HG03575 (cell line): ENCODE measurements at regions not wholly inside any gene's neighbourhood (a gene's known extent, or its start where the extent isn't known, plus 50 kb on each side); places are given as distances from the start of the nearest gene placed in this dataset.
"Not testable (repeated sequence)": the region's sequence is repeated elsewhere in the genome, so short reads cannot be mapped to it uniquely, and the experiment has no call there.

Experiments used
- ATAC-seq: cut with Tn5 transposase; IDR thresholded peaks from one replicate; pipeline ENCODE4 v1.9.1; 2021; ENCODE audit not compliant: unreplicated experiment, insufficient number of reproducible peaks, low FRiP score; ENCODE audit errors: extremely low read depth

DNA sequence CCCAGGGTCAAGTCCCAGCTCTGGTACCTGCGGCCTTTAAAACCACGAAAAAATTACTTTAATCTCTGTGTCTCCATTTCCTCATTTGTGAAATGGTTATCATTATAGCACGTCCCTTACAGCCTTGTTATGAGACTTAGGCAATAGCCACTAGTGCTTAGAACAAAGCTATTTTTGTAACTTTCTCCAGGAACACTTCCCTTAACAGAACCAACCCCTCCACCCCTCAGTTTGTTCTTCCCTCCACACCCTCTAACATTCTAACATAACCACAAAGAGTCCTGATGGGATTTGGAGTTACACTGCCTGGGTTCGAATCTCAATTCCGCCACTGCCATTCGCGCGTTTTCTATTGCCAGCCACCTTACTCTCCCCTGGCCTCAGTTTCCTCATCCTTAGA lies 2777.4 kb upstream of the TPTE start:
- ATAC-seq, result not testable (repeated sequence)

- peak; percentile 82 for ATAC-seq
These were observed 2776.8 kb upstream of the TPTE start for GRCh38 chr21:7744406-7745099.

DNA sequence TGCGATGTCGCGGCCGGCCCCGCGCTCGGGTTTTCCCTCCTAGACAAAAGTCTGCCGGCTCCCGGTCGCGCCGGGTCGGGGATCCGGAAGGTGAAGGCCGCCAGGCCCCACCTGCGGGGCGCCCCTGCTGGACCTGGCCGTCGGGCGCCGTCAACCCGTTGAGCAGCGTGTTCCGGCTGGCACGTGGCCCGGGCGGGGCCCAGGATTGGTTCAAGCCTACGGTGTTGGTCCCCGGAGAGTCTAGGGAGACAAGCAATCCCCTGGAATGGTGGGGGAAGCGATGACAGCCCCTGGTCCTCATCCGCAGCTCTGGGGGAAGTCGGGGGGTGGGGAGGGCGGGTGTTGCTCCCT lies 2776.3 kb upstream of the TPTE start:
- peak; percentile 29 for ATAC-seq

- ATAC-seq, result not testable (repeated sequence)
These were observed 2773.4 kb upstream of the TPTE start for GRCh38 chr21:7747964-7748363.

GRCh38 chr21:7752611-7753010 lies 2768.8 kb upstream of the TPTE start:
- ATAC-seq, result not testable (repeated sequence)

DNA sequence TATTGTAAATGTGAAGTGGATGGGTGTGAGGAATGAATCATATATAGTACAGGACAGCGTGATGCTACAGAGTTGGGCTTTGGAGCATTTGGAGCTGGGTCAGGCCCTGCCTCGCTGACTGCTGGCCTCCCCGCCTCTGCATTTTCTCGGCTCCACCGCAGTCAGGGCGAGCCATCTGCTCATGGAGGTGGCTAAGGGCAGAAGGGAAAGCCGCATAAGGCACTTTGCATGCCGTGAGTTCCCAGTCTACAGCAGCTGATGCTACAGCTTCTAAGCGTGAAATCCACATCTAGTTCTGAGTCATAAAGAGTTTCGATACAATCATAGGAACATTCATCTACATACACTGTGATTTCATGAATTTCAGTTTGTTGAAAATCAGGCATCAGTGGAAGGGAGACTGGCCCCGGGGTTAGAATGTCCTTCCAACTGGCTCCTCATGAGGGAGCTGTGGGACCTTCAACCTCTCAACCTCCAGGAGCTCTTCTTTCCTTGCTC lies 2768.0 kb upstream of the TPTE start:
- peak; percentile 70 for ATAC-seq

GRCh38 chr21:7769985-7770384 lies 2751.4 kb upstream of the TPTE start:
- not testable (repeated sequence) for ATAC-seq

DNA sequence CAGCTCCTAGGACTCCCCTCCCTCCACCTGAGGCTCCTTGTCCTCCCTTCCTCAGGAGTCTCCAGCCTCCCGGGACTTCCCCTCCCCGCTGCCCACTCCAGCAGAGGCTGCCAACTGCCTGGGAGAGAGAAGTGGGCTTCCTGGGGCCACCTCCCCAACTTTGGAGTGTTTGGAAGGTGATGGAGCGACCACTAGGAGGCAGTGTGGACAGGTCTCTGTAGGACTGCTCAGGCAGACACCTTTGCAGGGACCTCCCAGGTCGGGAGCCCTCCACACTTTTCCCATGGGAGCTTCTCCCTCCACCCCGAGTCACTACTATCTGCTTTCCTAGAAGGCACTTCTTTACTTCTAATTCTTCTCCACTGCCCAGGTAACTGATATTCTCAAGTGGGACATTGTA lies 2747.2 kb upstream of the TPTE start:
- ATAC-seq, result not testable (repeated sequence)

GRCh38 chr21:7775327-7775984 lies 2745.9 kb upstream of the TPTE start:
- ATAC-seq, result not testable (repeated sequence)

- ATAC-seq, result not testable (repeated sequence)
These were observed 2745.3 kb upstream of the TPTE start for GRCh38 chr21:7776035-7776434.

DNA sequence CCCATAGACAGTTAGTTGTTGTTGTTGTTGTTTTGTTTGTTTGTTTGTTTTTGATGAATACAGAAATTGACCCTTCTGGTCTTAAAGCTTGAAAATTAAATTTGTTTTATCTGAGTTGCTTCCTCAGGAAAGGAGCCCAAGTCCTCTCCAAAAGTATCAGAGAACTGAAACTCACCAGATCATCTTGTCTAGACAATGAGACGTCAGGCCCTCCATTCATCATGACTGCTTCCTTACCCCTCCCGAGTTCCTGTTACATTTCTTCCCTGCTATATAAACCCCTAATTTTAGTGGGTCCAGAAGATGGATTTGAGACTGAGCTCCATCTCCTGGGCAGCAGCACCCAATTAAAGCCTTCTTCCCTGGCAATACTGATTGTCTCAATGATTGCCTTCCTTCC lies 2744.8 kb upstream of the TPTE start:
- not testable (repeated sequence) for ATAC-seq

DNA sequence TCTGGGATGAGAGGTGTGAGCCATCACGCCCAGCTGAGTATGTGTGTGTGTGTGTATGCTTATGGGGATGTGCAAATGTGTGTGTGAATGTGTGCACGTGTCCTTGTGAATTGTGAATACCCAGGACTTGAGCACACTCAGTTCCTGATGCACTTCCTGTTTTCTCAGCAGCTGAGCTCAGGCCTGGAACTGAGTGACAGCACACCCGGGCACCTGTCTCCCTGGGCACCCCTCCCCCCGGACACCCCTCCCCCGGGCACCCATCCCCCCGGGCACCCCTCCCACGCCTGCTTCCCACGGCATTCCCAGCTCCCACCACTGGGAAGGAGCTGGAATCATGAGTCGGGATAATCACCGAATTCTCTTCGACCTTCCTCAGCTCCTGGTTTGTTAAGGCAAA lies 2744.1 kb upstream of the TPTE start:
- not testable (repeated sequence) for ATAC-seq

GRCh38 chr21:7787427-7788078 lies 2733.8 kb upstream of the TPTE start:
- ATAC-seq, result not testable (repeated sequence)

- ATAC-seq, result not testable (repeated sequence)
These were observed 2727.6 kb upstream of the TPTE start for GRCh38 chr21:7793797-7794196.

- ATAC-seq, result not testable (repeated sequence)
These were observed 2724.1 kb upstream of the TPTE start for GRCh38 chr21:7797328-7797727.

DNA sequence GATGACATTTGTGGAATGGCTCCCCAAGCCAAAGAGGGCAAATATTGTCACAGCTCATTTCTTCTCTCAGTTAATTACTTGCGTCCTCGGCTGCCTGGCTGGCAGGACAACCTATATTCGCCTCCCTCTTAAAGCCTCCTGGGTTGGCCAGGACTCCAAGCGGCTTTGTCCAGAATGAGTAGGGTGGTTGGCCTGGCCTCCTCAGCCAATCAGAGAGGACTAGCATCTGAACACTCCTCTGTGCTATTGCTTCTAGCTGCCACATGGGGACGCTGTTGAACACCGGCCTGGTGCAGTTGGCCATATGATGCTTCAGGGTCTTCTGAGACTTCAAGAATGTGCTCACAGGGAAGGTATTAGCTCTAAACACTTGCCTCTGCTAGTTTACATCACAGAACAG lies 2722.9 kb upstream of the TPTE start:
- not testable (repeated sequence) for ATAC-seq

DNA sequence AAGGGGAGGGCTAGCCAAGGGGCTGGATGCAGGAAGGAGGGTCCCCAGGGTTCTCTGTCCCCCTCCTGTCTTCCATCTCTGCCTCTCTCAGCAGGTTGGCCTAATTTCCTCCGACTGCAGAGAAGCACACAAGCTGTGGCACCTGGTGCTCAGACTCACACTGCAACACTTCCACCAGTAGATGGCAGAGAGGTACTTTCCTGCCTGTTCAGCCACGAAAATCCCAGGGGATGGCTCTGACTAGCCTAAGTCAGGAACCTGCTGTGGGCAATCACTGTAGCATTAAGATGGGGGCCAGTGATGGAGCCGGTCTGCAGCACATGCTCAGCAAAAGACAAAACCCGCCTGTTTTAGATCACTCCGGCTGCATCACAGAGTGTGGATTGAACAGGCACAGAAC lies 2721.7 kb upstream of the TPTE start:
- ATAC-seq, result not testable (repeated sequence)

DNA sequence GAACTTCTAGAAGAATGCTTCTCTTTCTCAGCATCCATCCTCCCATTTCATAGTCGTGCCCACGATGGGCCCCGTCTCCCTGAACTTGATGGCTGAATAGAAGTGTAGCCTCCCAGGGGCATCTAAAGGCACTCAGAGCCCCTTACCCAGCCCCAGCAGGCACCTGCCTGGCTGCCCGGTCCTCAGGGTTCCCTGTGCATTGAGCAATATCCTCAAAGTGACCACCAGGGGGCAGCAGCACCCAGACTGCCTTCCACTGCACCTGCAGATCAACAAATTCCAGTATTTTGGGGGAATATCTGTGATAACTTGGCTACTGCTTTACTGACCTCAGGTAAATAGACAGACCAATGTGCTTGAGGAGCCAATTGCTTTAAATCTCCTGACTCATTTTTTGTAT lies 2707.9 kb upstream of the TPTE start:
- ATAC-seq, result not testable (repeated sequence)

GRCh38 chr21:7817013-7817412 lies 2704.4 kb upstream of the TPTE start:
- ATAC-seq, result not testable (repeated sequence)

- ATAC-seq, result not testable (repeated sequence)
These were observed 2702.1 kb upstream of the TPTE start for GRCh38 chr21:7819301-7819700.
